Right forelimb (tissue), 1 donor: ENCODE measurements at regions not wholly inside any gene's neighbourhood (a gene's known extent, or its start where the extent isn't known, plus 50 kb on each side); places are given as distances from the start of the nearest gene placed in this dataset.

Experiments used
- DNase-seq: peaks from one replicate; pipeline ENCODE4 v3.0.0-alpha.2; 2018

DNA sequence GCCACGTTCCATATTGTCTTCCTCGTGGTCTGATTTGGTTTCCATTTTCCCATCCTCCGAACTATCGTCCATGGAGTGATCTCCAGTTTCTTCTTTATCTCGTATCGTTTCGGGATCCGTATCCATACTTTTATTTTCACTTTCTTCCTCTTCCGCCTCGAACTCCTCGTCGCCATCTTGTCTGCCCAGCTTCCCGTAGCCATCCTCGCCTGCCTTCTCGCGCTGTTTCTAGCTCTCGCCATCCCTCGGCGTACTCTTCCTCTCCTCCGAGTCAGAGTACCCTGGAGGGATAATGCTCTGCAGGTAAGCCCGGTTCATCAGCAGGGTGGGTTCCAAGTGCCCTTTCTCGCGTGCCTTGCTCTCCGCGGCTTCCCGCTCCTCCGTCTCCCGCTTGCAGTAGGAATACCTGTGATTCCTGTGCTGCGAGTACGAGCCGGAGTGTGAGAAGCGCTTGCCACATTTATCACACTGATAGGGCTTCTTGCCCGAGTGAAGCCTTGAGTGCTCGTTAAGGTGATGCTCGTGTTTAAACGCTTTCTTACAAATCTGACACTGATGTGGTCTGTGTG, 134.5 kb upstream of the TAPT1 start:
- no peak for DNase-seq

DNA sequence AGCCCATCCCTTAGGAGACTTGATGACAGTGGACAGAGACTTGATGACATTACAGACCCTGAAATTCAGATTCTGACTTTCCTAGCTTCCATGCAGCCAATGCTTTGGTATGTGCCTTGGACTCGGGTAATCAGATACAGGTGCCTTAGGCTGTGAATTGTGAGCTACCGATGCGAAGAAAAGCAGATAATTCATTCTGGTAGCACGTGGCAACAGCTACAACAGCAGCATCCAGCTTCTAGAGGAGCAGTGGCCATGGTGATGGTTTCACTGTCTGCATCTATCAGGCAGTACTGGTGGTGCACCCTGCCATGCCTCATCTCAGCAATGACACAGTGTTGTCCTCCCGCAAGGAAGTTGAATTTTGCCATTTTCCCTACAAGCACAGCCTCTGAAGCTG, 126.9 kb upstream of the TAPT1 start:
- DNase-seq, result no peak

DNA sequence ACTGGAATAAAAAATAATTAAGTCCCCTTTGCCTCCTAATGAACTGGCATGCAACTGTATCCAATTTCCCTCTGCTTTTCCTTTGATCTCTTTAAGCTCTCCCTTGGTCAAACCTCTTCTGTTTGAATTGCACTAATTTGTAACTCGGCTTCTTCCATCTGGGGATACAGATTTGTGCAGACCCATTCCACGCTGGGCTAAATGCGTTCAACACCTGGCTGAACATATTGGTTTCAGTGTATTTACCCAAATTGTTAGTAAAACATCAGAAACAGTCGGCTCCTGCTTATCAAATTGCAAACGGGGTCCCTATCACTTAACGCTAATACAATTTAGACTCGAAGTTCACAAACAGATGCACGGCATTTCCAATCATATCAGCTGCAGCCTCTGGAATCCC, 124.9 kb upstream of the TAPT1 start:
- no peak for DNase-seq

DNA sequence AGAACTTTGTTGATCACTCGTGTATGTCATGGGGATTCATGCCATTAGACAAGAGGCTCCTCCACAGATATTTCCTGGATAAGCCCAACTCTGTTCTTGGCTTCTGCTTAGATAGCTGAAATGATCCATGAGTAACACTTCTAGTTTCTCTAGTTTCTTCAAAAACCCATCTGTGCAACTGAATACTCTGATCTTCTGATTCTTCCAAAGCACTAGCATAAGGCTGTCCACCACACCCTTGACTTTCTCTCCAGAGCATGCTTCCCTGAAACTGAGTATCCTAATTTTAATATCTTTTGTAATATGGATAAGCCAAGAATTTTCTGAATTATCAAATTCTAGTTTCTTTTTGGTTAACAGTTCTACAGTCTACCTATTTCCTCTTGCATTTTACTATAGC, 118.6 kb upstream of the TAPT1 start:
- DNase-seq, result no peak

DNA sequence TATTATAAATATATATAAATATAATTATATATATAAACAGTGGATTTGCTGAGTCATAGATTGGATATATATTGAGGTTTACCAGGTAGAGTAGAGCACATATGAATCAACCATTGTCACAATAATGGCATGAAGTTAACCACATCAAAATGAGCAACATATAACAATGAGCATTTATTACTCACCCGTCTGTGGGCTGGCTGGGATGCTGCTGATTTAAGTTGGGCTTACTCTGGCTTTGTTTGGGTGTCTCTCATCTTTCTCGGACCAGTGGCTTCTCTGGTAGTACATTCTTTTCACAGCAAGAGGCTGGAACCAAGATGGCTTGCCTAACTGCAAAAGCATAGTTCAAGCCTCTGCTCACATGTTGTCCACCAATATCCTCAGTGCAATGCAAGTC, 111.7 kb upstream of the TAPT1 start:
- no peak for DNase-seq

DNA sequence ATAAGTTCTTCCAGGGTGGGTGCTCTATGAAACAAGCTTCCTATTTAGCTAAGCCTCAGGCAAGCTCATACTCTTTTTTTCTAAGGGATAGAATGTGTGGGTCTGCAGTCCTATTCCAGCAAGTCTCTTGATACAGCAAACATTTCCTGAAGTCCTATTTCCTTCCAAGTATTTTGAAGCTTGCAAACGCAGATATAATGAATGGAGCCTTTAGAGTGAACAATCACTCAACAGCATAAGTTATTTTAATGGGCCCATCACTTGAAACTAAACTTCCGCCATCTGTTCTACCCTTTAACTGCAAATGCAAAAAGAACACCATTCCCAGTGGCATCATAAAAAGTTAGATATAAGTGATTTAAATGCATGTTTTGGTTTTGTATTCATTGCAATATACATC, 108.3 kb upstream of the TAPT1 start:
- no peak for DNase-seq

DNA sequence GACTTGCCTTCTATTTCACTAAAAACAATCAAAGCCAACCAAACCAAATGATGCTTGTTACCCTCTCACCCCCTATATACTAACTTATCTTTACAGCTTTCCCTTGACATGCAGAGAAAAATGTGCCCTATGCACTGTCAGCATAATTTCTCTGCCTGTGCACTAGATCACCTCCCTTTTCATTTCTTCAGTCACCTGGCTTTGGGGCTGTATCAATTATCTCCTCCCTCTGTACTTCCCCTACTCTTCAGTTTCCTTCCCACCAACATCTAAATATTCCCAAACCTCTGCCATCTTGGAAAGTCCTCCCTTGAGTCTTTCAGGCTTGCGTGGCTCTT, 103.5 kb upstream of the TAPT1 start:
- DNase-seq, result no peak

DNA sequence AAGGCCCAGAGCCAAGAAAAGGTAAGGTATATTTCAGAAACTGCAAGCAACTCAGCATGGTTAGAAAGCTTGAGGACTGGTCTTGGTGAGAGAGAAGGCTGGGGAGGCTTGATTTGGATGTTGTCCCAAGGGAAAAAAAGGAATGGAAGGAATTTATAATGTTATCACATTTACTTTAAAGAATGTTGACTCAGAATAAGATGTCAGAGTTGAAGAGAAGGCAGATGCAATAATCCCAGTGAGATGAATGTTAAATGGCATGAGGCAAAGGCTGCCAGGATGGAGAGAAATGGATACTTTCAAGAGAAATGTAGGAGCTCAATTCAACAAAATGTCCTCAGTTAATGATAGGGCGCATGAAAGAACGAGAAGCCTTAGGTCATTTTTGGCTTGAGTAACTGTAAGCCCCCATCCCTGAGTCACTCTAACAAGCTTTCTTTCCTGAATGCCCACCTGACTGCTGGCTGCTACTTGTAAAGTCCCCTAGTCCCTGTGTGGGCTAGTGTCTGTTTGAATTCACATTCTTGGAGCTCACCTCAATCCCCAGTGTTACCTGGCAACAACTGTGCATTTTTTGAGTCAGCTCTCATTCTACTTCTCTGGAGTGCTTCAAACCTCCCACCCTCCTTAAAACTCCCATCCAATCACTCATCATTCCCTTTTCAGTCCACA, 103.0 kb upstream of the TAPT1 start:
- DNase-seq, result no peak

DNA sequence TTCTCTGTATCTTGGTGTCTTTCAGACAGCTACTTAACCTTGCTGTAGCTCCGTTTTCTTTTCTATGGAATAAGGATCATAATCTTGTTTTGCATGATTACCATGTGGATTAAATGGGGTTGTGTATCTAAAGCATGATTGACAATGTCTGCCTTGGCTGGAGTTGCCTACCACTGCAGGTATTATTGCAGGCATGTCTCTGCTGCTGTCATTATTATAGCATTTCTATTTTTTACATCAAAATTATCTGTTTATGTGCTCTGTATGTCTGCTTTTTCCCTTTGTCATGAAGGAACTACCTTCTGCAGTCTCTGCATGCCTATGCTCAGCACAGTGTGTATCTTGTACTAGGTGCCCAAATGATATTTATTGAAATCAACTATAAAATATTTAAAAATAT, 95.9 kb upstream of the TAPT1 start:
- DNase-seq, result no peak

DNA sequence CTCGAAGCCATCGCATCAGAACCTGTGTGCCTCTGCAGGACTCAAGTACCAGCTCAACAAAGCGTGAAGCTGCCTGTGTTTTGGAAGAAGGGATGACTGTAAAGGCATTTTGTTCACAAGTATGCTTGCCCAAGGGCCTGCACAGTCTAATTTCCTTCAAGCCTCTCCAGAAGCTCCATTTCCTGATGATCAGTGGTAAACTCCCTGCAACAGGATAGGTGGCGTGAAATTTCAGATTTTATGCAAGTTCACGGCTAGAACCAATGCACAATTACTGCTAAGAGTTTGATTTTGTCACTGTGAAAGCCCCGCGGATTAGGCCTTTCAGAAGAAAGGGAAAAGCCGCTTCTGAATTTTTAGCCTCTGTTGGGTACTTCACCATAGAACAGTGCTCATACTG, 89.2 kb upstream of the TAPT1 start:
- DNase-seq, result no peak

DNA sequence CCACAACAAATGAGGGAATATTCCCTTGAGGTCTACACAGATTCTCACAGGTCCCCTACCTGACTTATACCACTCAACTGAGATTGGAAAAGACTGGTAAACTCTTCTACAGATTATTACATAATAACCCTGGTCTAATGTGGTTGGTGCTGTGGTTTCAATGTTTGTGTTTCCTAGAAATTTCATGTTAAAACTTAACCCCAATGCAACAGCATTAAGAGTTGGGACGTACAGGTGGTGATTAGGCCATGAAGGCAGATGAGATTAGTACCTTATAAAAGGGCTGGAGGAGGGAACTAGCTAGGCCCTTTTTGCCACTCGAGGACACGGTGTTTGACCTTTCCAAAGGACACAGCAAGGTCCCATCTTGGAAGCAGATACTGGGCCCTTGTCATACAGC, 84.3 kb upstream of the TAPT1 start:
- DNase-seq, result no peak

DNA sequence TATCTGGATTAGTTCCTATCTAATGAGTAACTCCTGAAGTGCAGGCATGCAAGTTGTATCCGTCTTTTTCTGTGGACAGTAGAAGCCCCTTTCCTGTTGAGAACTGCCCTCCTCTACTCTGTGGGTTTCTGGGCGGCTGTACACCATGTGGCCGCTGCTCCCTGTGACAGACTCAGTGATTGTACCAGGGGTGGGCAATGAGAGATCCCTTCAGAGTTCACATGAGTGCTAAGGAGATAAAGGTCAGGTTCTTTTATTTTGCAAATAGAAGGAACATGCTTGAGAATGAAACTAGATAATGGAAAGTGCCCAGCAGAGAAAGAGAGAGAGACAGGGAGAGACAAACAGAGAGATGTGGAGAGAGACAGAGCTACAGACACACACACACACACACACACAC, 76.4 kb upstream of the TAPT1 start:
- no peak for DNase-seq

DNA sequence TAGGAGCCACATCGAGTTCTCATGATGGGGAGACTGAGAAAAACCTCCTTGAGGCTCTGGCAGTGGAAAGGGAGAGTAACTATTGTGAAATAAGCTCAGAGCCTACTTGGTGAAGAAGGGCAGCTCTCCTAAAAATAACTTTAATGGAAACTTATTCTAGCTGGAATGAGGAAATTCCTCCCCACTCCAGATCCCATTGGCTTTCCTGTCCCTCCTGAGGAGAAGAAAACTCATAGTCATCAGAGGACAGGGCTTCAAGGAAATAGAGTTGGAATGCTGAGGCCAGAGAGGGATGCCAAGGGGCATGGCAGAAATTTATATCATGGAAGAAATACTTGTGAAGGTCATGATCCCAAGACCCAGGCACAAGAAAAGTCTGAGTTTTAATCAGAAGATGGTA, 70.7 kb upstream of the TAPT1 start:
- DNase-seq, result no peak

DNA sequence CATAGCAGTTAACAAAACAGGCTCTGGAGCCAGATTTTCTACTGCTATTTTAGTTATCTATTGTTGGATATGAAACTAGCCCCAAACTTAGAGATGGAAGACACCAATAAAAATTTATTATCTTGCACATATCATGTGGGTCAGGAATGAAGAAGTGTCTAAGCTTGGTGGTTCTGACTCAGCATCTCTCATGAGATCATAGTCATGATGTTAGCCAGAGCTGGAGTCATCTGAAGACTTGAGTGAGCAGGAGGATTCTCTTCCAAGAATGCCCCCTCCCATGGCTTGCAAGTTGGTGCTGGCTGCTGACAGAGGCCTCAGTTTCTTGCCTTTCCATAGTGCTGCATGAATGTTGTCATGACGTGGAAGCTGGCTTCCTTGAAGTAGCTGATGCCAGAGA, 68.2 kb upstream of the TAPT1 start:
- no peak for DNase-seq

DNA sequence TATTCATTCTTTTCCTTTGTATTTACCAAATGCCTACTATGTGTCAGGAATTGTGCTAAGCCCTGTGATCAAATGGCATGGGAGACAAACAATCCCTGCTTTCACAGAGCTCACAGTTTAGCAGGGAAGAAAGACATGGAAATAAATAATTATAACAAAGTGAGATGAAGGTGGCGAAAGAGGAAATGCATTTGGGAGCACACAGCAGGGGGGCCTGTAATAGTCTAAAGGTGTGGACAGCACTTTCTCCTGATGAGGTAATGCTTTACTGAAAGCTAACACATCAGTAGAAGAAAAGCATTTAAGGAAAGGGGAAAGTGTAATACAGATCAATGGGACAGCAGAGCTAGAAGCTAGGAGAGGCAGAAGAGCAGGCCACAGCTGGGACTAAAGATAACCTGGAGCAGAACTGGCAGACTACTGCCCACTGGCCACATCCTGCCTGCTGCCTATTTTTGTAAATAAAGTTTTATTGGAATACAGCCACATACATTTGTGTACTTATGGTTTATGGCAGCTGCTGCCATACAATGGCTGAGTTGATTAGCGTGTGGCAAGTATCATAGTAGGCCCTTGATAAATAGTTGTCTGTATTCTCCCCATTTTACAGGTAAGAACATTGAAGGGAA, 67.1 kb upstream of the TAPT1 start:
- no peak for DNase-seq

DNA sequence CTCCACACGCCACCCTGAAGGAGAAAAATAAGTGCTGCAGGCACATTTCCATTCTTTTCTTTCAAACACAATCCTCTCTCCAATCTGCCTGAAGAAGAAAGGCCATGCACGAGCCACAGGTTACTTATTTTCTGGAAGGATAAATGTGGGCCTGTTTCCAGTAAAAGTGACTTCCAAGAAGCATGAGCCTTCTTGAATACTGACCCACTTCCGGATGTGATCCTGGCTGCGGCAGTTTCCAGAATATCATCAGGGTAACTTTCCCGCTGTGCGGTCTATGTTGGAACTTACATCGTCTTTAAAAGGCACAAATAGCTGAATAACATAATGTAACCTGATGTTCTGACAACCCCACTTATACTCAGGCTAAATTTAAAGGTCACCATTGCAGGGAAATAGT, 66.3 kb upstream of the TAPT1 start:
- no peak for DNase-seq

DNA sequence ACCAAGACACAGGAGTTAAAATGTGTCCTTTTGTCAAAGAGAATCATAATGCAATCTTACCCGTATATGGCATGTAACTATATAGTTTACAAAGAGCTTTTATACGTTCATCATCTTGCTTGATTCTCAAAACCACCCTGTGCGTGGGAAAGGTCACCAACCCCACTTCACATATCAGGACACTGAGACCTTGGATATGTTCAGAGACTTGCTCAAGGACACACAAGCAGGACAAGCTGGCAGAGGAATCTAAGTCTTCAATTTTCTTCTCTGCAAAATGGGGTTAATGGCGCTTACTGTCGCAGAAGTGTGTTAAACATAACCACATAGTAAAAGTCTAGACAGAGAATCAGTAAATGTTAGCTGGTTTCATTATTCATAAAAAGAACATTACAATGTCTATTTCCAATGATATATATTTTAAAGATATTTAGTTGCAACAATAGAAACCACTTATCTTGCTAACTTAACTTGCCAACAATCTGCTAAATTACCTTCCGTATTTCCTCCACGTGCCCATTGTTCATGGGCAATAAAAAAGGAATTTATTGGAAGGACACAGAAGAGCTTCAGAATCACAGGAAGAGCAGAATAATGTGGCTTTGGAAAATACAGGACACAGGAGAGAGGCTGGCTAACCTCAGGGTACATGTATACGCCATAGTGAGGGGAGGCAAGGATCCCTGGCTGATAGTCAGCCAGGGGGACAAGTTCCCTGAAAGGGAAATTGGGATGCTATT, 64.6 kb upstream of the TAPT1 start:
- DNase-seq, result no peak

DNA sequence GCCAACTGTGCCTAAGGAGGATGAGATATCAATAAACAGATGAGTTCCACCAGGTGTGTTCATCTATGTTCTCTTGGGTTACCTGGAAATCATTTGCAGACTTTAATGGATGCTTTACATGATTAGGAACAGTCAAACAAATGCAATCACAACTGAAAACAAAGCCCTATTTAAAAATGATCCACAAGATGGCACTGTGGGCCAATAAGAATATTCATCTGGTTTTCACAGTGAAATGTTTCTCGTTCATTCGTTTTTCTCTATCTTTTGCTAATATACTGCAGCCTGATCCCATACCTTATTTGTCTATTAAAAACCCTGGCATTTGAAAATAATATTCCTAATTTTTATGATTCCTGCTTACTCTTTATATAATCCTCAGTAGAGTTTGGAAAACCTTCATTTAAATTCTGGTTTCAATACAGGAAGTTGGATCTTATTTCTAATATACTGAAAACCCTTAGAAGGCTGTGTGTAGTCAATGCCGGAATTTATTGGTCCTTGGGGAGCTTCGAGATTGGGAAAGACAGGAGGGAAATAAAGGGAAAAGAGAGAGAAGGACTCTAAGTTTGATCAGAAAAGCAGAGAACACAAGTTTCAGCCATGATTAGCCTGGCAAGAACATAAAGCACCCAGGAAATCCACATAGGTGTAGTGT, 63.8 kb upstream of the TAPT1 start:
- no peak for DNase-seq

DNA sequence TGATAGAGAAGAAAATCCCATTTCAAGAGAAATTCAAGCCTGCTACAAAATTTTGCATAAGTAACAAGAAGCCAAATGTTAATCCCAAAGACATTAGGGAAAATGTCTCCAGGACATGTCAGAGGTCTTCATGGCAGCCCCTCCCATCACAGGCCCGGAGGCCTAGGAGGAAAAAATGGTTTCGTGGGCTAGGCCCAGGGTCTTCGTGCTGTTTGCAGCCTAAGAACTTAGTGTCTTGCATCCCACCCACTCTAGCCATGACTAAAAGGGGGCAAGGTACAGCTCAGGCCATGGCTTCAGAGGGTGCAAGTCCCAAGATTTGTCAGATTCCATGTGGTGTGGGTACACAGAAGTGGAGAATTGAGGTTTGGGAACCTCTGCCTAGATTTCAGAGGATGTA, 57.8 kb upstream of the TAPT1 start:
- DNase-seq, result no peak

DNA sequence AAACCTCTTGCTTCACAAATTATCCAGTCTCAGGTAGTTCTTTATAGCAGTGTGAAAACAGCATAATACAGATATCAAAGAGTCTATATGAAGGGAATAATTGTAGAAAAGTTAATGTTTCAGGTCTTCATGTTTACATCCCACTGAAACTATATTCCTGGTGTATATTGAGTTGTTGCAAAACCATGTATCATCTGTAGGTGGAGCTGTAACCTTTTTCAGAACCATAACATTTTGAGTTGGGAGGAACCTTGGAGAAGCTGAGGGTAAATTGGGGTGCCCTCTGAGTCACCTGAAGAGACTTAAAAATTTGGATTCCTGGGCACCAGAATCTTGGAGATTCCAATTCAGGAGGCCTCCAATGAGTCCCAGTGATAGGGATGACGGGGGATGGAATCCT, 51.9 kb upstream of the TAPT1 start:
- DNase-seq, result no peak
